ENCODE measurements at regions not wholly inside any gene's neighbourhood (a gene's known extent, or its start where the extent isn't known, plus 50 kb on each side); places are given as distances from the start of the nearest gene placed in this dataset.

- TF ChIP-seq POLR2A (IDR thresholded peaks at IDR 0.05; ENCODE audit: low read depth, low read length): no peak
- TF ChIP-seq POLR2AphosphoS5 (IDR thresholded peaks at IDR 0.05; ENCODE audit: low read depth, low read length): no peak
Measured at GRCh38 chr11:24375931-24376330, 120.9 kb upstream of the LUZP2 start.
